ENCODE measurements at regions not wholly inside any gene's neighbourhood (a gene's known extent, or its start where the extent isn't known, plus 50 kb on each side); places are given as distances from the start of the nearest gene placed in this dataset.

GRCh38 chr14:98412431-98412830 is 859.6 kb downstream of the BCL11B start:
- FAIRE-seq: no peak

GRCh38 chr14:98415766-98416165 is 856.2 kb downstream of the BCL11B start:
- no peak for FAIRE-seq
- DNase-seq (ENCODE audit: low spot score in 2 of 2): no peak

More at GRCh38 chr14:98412431-98412830, 859.6 kb downstream of the BCL11B start:
- no peak for DNase-seq (ENCODE audit: low spot score in 2 of 2)

- FAIRE-seq: no peak
- no peak for DNase-seq (ENCODE audit: low spot score in 2 of 2)
These were observed 855.0 kb downstream of the BCL11B start for GRCh38 chr14:98417001-98417400.

- DNase-seq (ENCODE audit: low spot score in 2 of 2) (no peak), FAIRE-seq (no peak)
These were observed 843.5 kb downstream of the BCL11B start for GRCh38 chr14:98428483-98428994.

- DNase-seq (ENCODE audit: low spot score in 2 of 2): no peak
- no peak for FAIRE-seq
These were observed 838.6 kb downstream of the BCL11B start for GRCh38 chr14:98433436-98433835.

- FAIRE-seq: no peak
- no peak for DNase-seq (ENCODE audit: low spot score in 2 of 2)
These were observed 834.9 kb downstream of the BCL11B start for GRCh38 chr14:98437113-98437512.

- FAIRE-seq: no peak
- DNase-seq (ENCODE audit: low spot score in 2 of 2): no peak
These were observed 827.9 kb downstream of the BCL11B start for GRCh38 chr14:98444077-98444476.

GRCh38 chr14:98445718-98446117 is 826.3 kb downstream of the BCL11B start:
- no peak for DNase-seq (ENCODE audit: low spot score in 2 of 2)
- FAIRE-seq: no peak

GRCh38 chr14:98446508-98446907 is 825.5 kb downstream of the BCL11B start:
- FAIRE-seq (no peak), DNase-seq (ENCODE audit: low spot score in 2 of 2) (no peak)

GRCh38 chr14:98456231-98456630 is 815.8 kb downstream of the BCL11B start:
- no peak for FAIRE-seq

GRCh38 chr14:98458702-98459101 is 813.3 kb downstream of the BCL11B start:
- DNase-seq (ENCODE audit: low spot score in 2 of 2): no peak
- no peak for FAIRE-seq

More at GRCh38 chr14:98456231-98456630, 815.8 kb downstream of the BCL11B start:
- DNase-seq (ENCODE audit: low spot score in 2 of 2): no peak

- FAIRE-seq (no peak), DNase-seq (ENCODE audit: low spot score in 2 of 2) (no peak)
These were observed 809.1 kb downstream of the BCL11B start for GRCh38 chr14:98462908-98463307.

GRCh38 chr14:98466807-98467206 is 805.2 kb downstream of the BCL11B start:
- no peak for DNase-seq (ENCODE audit: low spot score in 2 of 2)
- FAIRE-seq: no peak

- FAIRE-seq: no peak
- DNase-seq (ENCODE audit: low spot score in 2 of 2): no peak
These were observed 801.3 kb downstream of the BCL11B start for GRCh38 chr14:98470663-98471062.

- DNase-seq (ENCODE audit: low spot score in 2 of 2): no peak
- no peak for FAIRE-seq
These were observed 797.1 kb downstream of the BCL11B start for GRCh38 chr14:98474900-98475299.

- FAIRE-seq: no peak
These were observed 794.1 kb downstream of the BCL11B start for GRCh38 chr14:98477935-98478334.

GRCh38 chr14:98489115-98489514 is 782.9 kb downstream of the BCL11B start:
- DNase-seq (ENCODE audit: low spot score in 2 of 2): no peak
- FAIRE-seq: no peak

More at GRCh38 chr14:98477935-98478334, 794.1 kb downstream of the BCL11B start:
- DNase-seq (ENCODE audit: low spot score in 2 of 2): no peak

GRCh38 chr14:98494582-98494981 is 777.4 kb downstream of the BCL11B start:
- DNase-seq (ENCODE audit: low spot score in 2 of 2) (no peak), FAIRE-seq (no peak)

- DNase-seq (ENCODE audit: low spot score in 2 of 2): no peak
- no peak for FAIRE-seq
These were observed 773.7 kb downstream of the BCL11B start for GRCh38 chr14:98498019-98498885.

- no peak for FAIRE-seq
- DNase-seq (ENCODE audit: low spot score in 2 of 2): no peak
These were observed 770.7 kb downstream of the BCL11B start for GRCh38 chr14:98501335-98501734.

GRCh38 chr14:98501836-98502235 is 770.2 kb downstream of the BCL11B start:
- no peak for FAIRE-seq
- no peak for DNase-seq (ENCODE audit: low spot score in 2 of 2)
